A549 (cell line): ENCODE measurements at regions not wholly inside any gene's neighbourhood (a gene's known extent, or its start where the extent isn't known, plus 50 kb on each side); places are given as distances from the start of the nearest gene placed in this dataset.

Experiments used
- ATAC-seq, 2 experiments: fragments of 200-7000 bp in 1 of 2; fragments of >200 bp in 1 of 2; cut with Nextera tagmentation in 1 of 2; cut with Tn5 transposase in 1 of 2; 3 replicates each; pipeline versions ENCODE4 v1.8.0 to v1.9.1; 2018 to 2020; ENCODE audit warnings: mild to moderate bottlenecking in 1 of 2, moderate library complexity in 1 of 2
- CTCF ChIA-PET: fragments of 300-600 bp; sonication (Branson Sonifier 250); formaldehyde crosslinking; extraction: SDS; loops from one replicate; lab custom pipeline; 2021; ENCODE audit warnings: antibody characterized with exemption, inconsistent platforms; lab: Yijun Ruan, JAX
- POLR2A ChIA-PET: fragments of 350-600 bp; formaldehyde crosslinking; extraction: SDS; loops from one replicate; lab custom pipeline; 2021; ENCODE audit warnings: antibody characterized with exemption, inconsistent platforms; lab: Yijun Ruan, JAX
- DNase-seq, 2 experiments: peaks; one replicate each; pipeline versions ENCODE4 v3.0.0 to v3.0.0-alpha.2; 2011 to 2016; ENCODE audit warnings: low read depth in 1 of 2, low spot score in 1 of 2
- FAIRE-seq: peaks from 2 replicates; lab custom pipeline; 2011; peaks lifted over from hg19 to GRCh38; lab: Jason Lieb, UNC
- H3K27ac ChIP-seq, 2 experiments: fragments of >200 bp; sonication (Bioruptor Twin); formaldehyde crosslinking; 3 replicates each; pipeline ENCODE4 v1.5.1; 2016 to 2017
- H3K4me1 ChIP-seq: fragments of >200 bp; sonication (Bioruptor Twin); formaldehyde crosslinking; 3 replicates; pipeline ENCODE4 v1.6.1; 2016
- H3K4me2 ChIP-seq: fragments of >200 bp; sonication (Bioruptor Twin); formaldehyde crosslinking; 3 replicates; pipeline ENCODE4 v1.6.1; 2016
- H3K4me3 ChIP-seq: fragments of >200 bp; sonication (Bioruptor Twin); formaldehyde crosslinking; 3 replicates; pipeline ENCODE4 v1.5.1; 2016
- H3K9me3 ChIP-seq: fragments of >200 bp; sonication (Bioruptor Twin); formaldehyde crosslinking; 3 replicates; pipeline ENCODE4 v1.6.1; 2016
- CBX2 ChIP-seq: fragments of 200-600 bp; sonication (generic); IDR thresholded peaks from 2 replicates; pipeline ENCODE4 v1.6.1; 2016; ENCODE audit warnings: low read depth, mild to moderate bottlenecking, borderline replicate concordance
- CBX8 ChIP-seq: fragments of 200-600 bp; sonication (generic); IDR thresholded peaks from 2 replicates; pipeline ENCODE4 v1.6.1; 2016
- CHD4 ChIP-seq: fragments of 200-600 bp; sonication (generic); IDR thresholded peaks from 2 replicates; pipeline ENCODE4 v1.6.1; 2016; ENCODE audit warnings: antibody characterized with exemption, mild to moderate bottlenecking, borderline replicate concordance
- EHMT2 ChIP-seq: fragments of 200-600 bp; sonication (generic); IDR thresholded peaks from 2 replicates; pipeline ENCODE4 v1.6.1; 2016; ENCODE audit warnings: antibody characterized with exemption, low read depth, mild to moderate bottlenecking, moderate library complexity
- ELK1 ChIP-seq: fragments of 150-350 bp; IDR thresholded peaks from 2 replicates; pipeline ENCODE4 v1.6.1; 2014; ENCODE audit warnings: low read depth, mild to moderate bottlenecking, low read length
- ESRRA ChIP-seq: fragments of 150-350 bp; IDR thresholded peaks from 2 replicates; pipeline ENCODE4 v1.6.1; 2014; ENCODE audit warnings: mild to moderate bottlenecking, low read length, borderline replicate concordance
- FOSL2 ChIP-seq, 2 experiments: fragments of 450-650 bp in 1 of 2; fragments of >200 bp in 1 of 2; sonication (Bioruptor Twin) in 1 of 2; formaldehyde crosslinking; IDR thresholded peaks; 2 replicates each; pipeline versions ENCODE4 v1.5.0 to v1.6.1; 2016 to 2020; ENCODE audit warnings: mild to moderate bottlenecking in 1 of 2, moderate library complexity in 1 of 2
- FOXS1 ChIP-seq: fragments of 250-450 bp; sonication (Bioruptor Pico); IDR thresholded peaks from 2 replicates; pipeline ENCODE4 v1.5.0; 2020; ENCODE audit warnings: mild to moderate bottlenecking, moderate library complexity
- HOXB5 ChIP-seq: fragments of 250-450 bp; sonication (Bioruptor Pico); IDR thresholded peaks from 2 replicates; pipeline ENCODE4 v1.5.0; 2020; ENCODE audit warnings: mild to moderate bottlenecking, moderate library complexity
- JUNB ChIP-seq: fragments of >200 bp; sonication (Bioruptor Twin); formaldehyde crosslinking; IDR thresholded peaks from 2 replicates; pipeline ENCODE4 v1.6.1; 2016
- MAFK ChIP-seq: fragments of 450-650 bp; IDR thresholded peaks from 2 replicates; pipeline ENCODE4 v1.6.1; 2014; ENCODE audit not compliant: partially characterized antibody
- MYC ChIP-seq: IDR thresholded peaks from 2 replicates; pipeline ENCODE4 v1.6.1; 2012; ENCODE audit warnings: mild to moderate bottlenecking, inconsistent platforms, low read length, improper control_type of control experiment, borderline replicate concordance
- NR3C1 ChIP-seq: fragments of >200 bp; sonication (Bioruptor Twin); formaldehyde crosslinking; IDR thresholded peaks from 3 replicates; pipeline ENCODE4 v1.6.1; 2017
- POLR2AphosphoS2 ChIP-seq: conservative IDR thresholded peaks from 2 replicates; pipeline ENCODE4 v1.6.1; 2012; ENCODE audit warnings: low read length, improper control_type of control experiment, inconsistent platforms
- RCOR1 ChIP-seq: fragments of 150-350 bp; IDR thresholded peaks from 2 replicates; pipeline ENCODE4 v1.6.1; 2014; ENCODE audit warnings: antibody characterized with exemption, low read length, low read depth
- REST ChIP-seq: fragments of 200-600 bp; sonication (generic); IDR thresholded peaks from 2 replicates; pipeline ENCODE4 v1.6.1; 2016; ENCODE audit warnings: antibody characterized with exemption, mild to moderate bottlenecking, moderate library complexity
- SMC3 ChIP-seq: fragments of >200 bp; sonication (Bioruptor Twin); formaldehyde crosslinking; IDR thresholded peaks from 3 replicates; pipeline ENCODE4 v1.6.1; 2018; ENCODE audit warnings: inconsistent platforms
- ZFP36 ChIP-seq: fragments of 450-650 bp; IDR thresholded peaks from 2 replicates; pipeline ENCODE4 v1.6.1; 2014; ENCODE audit warnings: borderline replicate concordance; ENCODE audit not compliant: partially characterized antibody
- WGBS: methylation state at CpG from one replicate; pipeline ENCODE4 v1.1.6; 2017; ENCODE audit errors: missing lambda C conversion rate; 5-methylcytosine and 5-hydroxymethylcytosine counted together
- TF ChIP-seq, protein P1 (sequence below): fragments of >200 bp; sonication (Bioruptor Twin); formaldehyde crosslinking; IDR thresholded peaks from 3 replicates; pipeline ENCODE4 v1.5.1; 2016
- TF ChIP-seq, protein P2 (sequence below): IDR thresholded peaks from 2 replicates; pipeline ENCODE4 v1.6.1; 2012

DNA sequence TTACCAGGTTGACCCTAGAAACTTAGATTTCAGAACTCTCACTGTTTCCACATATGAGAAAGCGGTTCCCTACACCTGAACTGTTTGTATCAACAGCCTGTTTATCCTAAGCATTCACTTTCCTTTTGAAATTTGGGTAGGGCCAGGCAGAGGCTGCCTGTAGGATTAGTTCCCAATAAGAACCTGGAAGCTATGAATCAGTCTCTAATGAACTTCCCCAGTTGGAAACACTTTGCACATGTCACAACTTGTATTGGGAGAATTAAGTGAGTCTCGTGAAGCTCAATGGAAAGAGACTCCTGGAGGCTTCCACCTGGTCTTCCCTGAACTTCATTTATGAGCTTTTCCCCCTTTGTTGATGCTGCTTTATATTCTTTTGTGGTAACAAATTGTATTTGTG is 486.6 kb upstream of the HS6ST1 start:
- H3K27ac ChIP-seq, result no peak overlapping the region
- WGBS, result 20% methylated on average over 2 of the region's 2 CpGs
- no peaks in the 10 kb centered on the region for H3K9me3 ChIP-seq
- TF ChIP-seq JUNB, result no peak
- TF ChIP-seq FOSL2 (IDR thresholded peaks at IDR 0.05), result no peak
- TF ChIP-seq FOSL2 (CRISPR knock-in tag; IDR thresholded peaks at IDR 0.05), result no peak
- no peak for TF ChIP-seq ESRRA
- TF ChIP-seq REST, result no peak
- no peak for TF ChIP-seq NR3C1
- TF ChIP-seq HOXB5 (CRISPR knock-in tag), result no peak
- TF ChIP-seq POLR2AphosphoS2, result no peak
- no peak for TF ChIP-seq ELK1
- TF ChIP-seq SMC3, result no peak
- TF ChIP-seq RCOR1, result no peak
- TF ChIP-seq, protein P1, sequence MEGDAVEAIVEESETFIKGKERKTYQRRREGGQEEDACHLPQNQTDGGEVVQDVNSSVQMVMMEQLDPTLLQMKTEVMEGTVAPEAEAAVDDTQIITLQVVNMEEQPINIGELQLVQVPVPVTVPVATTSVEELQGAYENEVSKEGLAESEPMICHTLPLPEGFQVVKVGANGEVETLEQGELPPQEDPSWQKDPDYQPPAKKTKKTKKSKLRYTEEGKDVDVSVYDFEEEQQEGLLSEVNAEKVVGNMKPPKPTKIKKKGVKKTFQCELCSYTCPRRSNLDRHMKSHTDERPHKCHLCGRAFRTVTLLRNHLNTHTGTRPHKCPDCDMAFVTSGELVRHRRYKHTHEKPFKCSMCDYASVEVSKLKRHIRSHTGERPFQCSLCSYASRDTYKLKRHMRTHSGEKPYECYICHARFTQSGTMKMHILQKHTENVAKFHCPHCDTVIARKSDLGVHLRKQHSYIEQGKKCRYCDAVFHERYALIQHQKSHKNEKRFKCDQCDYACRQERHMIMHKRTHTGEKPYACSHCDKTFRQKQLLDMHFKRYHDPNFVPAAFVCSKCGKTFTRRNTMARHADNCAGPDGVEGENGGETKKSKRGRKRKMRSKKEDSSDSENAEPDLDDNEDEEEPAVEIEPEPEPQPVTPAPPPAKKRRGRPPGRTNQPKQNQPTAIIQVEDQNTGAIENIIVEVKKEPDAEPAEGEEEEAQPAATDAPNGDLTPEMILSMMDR, result no peak
- TF ChIP-seq CHD4, result no peak
- TF ChIP-seq MYC, result no peak
- TF ChIP-seq CBX8, result no peak
- TF ChIP-seq, protein P2, sequence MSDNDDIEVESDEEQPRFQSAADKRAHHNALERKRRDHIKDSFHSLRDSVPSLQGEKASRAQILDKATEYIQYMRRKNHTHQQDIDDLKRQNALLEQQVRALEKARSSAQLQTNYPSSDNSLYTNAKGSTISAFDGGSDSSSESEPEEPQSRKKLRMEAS, result no peak
- no peak overlapping the region for H3K4me3 ChIP-seq
- DNase-seq (no peak), ATAC-seq (no peak), FAIRE-seq (no peak)
- ChIA-PET POLR2A (no interaction called here), CTCF (no interaction called here)
- H3K4me2 ChIP-seq, result no peak overlapping the region
- H3K4me1 ChIP-seq, result no peaks in the 10 kb centered on the region

GRCh38 chr2:128805918-128806317 is 487.2 kb upstream of the HS6ST1 start:
- TF ChIP-seq EHMT2, result no peak
- TF ChIP-seq MAFK, result peak; percentile 41
- no peak for TF ChIP-seq FOXS1
- no peak for TF ChIP-seq ZFP36
- TF ChIP-seq CBX2, result no peak
- TF ChIP-seq NR3C1, result no peak
- no peak overlapping the region for H3K4me3 ChIP-seq
- CTCF ChIA-PET, result no interaction called here
- POLR2A ChIA-PET, result no interaction called here
- H3K4me1 ChIP-seq, result no peaks in the 10 kb centered on the region
- 18% methylated on average over 2 of the region's 2 CpGs for WGBS
- no peak for ATAC-seq
- no peak for DNase-seq
- no peak overlapping the region for H3K4me2 ChIP-seq
- H3K9me3 ChIP-seq, result no peaks in the 10 kb centered on the region
- FAIRE-seq, result no peak
- no peak overlapping the region for H3K27ac ChIP-seq
